ELR (cell line): ENCODE measurements at regions not wholly inside any gene's neighbourhood (a gene's known extent, or its start where the extent isn't known, plus 50 kb on each side); places are given as distances from the start of the nearest gene placed in this dataset.
A peak's percentile ranks its signal among the peaks of the same experiment; 100 is the strongest.

Experiments used
- DNase-seq: peaks from one replicate; pipeline ENCODE4 v3.0.0-alpha.2; 2015; ENCODE audit warnings: low read depth

GRCh38 chr7:38086857-38087256 lies 91.2 kb upstream of the STARD3NL start:
- no peak for DNase-seq

DNA sequence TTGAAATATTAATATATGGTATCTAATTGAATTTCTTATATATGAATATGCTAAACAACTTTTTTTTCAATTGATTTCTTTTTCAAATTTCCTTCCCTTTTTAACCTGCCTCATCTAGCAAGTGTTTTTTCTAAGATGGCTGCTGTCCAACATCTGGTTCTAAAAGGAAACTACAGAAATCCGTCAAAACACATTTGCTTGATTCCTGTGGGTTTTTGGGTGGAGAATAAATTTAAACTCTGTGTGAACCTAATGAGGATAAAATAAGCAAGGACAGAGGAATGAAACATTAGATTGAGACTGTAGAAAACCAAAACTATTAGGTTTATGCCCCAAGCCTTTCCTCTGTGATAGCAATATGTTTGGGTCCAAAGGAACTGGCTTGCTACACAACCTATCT lies 75.5 kb upstream of the STARD3NL start:
- no peak for DNase-seq

GRCh38 chr7:38105874-38106483 lies 72.1 kb upstream of the STARD3NL start:
- DNase-seq: peak; percentile 68

DNA sequence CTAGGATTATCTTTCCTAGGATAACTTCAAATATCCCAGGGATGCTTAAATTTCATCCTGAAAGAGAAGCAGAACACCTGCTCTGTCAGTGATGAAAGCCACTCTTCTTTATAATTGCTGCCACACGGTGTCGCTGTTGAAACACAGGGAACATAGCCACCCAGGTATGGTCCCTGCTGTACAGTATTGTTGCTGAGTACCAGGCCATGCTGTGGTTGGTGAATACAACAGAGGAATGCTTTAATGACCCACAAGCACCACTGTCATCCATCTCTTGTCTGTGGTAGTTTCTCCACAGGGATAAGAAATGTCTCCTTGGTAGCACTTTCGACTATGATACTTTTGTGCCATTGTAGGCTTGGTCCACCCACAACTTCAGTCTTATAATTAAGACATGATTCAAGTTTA lies 70.6 kb upstream of the STARD3NL start:
- DNase-seq: peak; percentile 65

DNA sequence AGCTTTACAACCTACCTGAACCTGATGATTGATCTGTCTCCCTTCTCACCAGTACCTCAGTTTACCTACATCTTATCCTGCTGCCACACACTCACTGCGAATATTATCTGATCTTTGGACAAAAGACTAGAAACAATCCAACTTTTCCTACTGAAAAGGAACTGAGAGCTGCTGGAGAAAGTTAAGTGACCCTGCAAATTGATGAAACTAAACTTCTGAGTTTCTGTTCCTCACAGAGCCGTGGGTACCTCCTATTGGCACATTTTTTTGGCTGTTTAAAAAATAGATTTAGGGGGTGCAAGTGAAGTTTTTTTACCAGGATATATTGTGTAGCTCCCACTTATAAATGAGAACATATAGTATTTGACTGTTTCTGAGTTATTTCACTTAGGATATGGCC lies 66.0 kb upstream of the STARD3NL start:
- no peak for DNase-seq

DNA sequence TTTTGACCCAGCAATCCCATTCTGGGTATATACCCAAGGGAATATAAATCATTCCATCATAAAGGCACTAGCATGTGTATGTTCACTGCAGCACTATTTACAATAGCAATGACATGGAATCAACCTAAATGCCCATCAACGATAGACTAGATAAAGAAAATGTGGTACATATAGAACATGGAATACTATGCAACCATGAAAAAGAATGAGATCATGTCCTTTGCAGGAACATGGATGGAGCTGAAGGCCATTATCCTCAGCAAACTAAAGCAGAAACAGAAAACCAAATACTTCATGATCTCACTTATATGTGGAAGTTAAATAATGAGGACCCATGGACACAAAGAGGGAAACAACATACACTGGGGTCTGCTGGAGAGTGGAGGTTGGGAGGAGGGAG lies 58.0 kb upstream of the STARD3NL start:
- no peak for DNase-seq

- DNase-seq: no peak
Observed at GRCh38 chr7:38122501-38122900, 55.5 kb upstream of the STARD3NL start.

DNA sequence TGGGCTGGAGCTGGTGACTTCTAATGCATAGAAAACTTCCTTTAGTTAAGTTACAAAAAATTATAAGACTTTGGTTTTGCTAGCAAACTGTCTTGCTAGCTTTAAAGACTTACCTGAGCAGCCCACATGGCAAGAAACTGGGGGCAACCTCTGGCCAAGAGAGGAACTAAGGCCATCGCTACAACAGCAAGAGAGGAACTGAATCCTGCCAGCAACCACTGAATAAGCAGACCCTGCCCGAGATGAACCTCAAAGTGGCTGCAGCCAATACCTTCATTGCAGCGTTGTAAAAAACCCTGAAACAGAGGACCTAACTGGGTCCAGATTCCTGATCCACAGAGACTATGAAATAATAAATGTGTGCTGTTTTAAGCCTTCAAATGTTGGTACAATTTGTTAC lies 54.6 kb upstream of the STARD3NL start:
- no peak for DNase-seq

GRCh38 chr7:38127216-38128207 lies 50.5 kb upstream of the STARD3NL start:
- no peak for DNase-seq
